ENCODE measurements at regions not wholly inside any gene's neighbourhood (a gene's known extent, or its start where the extent isn't known, plus 50 kb on each side); places are given as distances from the start of the nearest gene placed in this dataset.

DNA sequence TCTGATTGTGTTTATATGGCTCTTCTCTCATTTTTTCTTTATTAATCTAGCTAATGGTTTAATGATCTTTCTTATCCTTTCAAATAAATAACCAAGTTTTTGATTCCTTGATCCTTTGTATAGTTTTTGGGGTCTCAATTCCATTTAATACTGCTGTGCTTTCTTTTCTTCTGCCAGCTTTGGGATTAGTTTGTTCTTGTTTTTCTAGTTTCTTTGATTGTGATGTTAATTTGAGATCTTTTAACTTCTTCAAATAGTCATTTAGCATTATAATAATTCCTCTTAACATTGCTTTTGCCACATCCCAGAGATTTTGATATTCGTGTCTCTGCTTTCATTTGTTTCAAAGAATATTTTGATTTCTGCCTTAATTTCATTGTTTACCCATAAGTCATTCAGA is 1126.6 kb downstream of the NAALADL2 start:
- intact Hi-C loops (cut with DNase I; ENCODE audit: low total_unique reads), result no loop called here
- Histone ChIP-seq H3K36me3 (no peaks in the 10 kb centered on the region), H3K27me3 (no peaks in the 10 kb centered on the region), H3K27ac (no peak overlapping the region), H3K4me1 (peaks cover 0 to 2% (median 0%) of the 10 kb centered on the region in 4 donors), H3K9me3 (peaks cover 0 to 7% (median 7%) of the 10 kb centered on the region in 3 donors), H3K4me3 (no peak overlapping the region)
- TF ChIP-seq, protein P1, sequence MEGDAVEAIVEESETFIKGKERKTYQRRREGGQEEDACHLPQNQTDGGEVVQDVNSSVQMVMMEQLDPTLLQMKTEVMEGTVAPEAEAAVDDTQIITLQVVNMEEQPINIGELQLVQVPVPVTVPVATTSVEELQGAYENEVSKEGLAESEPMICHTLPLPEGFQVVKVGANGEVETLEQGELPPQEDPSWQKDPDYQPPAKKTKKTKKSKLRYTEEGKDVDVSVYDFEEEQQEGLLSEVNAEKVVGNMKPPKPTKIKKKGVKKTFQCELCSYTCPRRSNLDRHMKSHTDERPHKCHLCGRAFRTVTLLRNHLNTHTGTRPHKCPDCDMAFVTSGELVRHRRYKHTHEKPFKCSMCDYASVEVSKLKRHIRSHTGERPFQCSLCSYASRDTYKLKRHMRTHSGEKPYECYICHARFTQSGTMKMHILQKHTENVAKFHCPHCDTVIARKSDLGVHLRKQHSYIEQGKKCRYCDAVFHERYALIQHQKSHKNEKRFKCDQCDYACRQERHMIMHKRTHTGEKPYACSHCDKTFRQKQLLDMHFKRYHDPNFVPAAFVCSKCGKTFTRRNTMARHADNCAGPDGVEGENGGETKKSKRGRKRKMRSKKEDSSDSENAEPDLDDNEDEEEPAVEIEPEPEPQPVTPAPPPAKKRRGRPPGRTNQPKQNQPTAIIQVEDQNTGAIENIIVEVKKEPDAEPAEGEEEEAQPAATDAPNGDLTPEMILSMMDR (IDR thresholded peaks at IDR 0.05), result no peak
- no peak for DNase-seq

DNA sequence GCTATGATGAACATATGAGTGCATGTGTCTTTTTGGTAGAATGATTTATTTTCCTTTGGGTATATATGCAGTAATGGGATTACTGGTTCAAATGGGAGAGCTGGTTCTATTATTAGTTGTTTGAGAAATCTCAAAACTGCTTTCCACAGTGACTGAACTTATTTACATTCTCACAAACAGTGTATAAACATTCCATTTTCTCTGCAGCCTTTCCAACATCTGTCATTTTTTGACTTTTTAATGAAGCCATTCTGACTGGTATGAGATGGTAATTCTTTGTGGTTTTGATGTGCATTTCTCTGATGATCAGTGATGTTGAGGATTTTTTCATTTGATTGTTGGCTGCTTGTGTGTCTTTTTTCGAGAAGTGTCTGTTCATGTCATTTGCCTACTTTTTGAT is 1124.2 kb downstream of the NAALADL2 start:
- no peaks in the 10 kb centered on the region for H3K27me3 ChIP-seq
- DNase-seq, result no peak
- H3K36me3 ChIP-seq, result no peaks in the 10 kb centered on the region
- H3K9me3 ChIP-seq, result peaks cover 0 to 7% (median 7%) of the 10 kb centered on the region in 3 donors
- TF ChIP-seq, protein P1 (IDR thresholded peaks at IDR 0.05), result no peak
- peaks cover 0 to 7% (median 0%) of the 10 kb centered on the region in 4 donors for H3K4me1 ChIP-seq
- intact Hi-C loops (cut with DNase I; ENCODE audit: low total_unique reads), result no loop called here
- no peak overlapping the region for H3K4me3 ChIP-seq
- H3K27ac ChIP-seq, result no peak overlapping the region

DNA sequence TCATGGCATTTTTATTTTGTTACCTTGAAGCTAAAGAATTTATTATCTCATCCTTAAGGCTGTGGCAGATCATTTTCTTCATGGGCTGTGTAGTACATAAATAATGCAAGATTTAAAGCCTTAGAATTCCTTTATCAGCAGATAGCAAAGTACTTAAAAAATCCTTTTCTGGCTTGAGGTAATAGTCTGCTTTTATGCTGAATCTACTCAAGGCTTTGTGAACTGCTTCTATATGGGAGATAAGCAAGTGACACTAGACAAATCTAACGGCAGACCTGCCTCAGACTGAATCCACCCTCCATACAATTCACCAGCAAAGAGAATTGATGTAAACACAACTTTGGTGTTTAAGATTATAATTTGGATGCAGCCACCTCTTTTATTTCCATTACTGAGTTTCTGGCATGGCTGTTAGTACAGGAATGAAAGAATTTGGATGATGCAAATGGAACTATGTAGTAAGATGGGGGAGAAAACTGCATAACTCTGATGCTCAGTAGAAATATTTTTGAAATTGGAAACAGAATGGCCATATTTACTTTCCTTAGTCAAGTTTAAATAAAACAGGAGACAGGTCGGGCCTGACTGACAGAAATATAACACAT is 1121.5 kb downstream of the NAALADL2 start:
- Histone ChIP-seq H3K36me3 (no peaks in the 10 kb centered on the region), H3K27me3 (no peaks in the 10 kb centered on the region), H3K27ac (peak overlapping the region in 1 of 2 donors; percentile 33), H3K4me3 (no peak overlapping the region), H3K4me1 (peaks cover 0 to 7% (median 0%) of the 10 kb centered on the region in 4 donors), H3K9me3 (no peaks in the 10 kb centered on the region)
- intact Hi-C loops (cut with DNase I; ENCODE audit: low total_unique reads), result no loop called here
- no peak for DNase-seq
- TF ChIP-seq, protein P1 (IDR thresholded peaks at IDR 0.05), result no peak

DNA sequence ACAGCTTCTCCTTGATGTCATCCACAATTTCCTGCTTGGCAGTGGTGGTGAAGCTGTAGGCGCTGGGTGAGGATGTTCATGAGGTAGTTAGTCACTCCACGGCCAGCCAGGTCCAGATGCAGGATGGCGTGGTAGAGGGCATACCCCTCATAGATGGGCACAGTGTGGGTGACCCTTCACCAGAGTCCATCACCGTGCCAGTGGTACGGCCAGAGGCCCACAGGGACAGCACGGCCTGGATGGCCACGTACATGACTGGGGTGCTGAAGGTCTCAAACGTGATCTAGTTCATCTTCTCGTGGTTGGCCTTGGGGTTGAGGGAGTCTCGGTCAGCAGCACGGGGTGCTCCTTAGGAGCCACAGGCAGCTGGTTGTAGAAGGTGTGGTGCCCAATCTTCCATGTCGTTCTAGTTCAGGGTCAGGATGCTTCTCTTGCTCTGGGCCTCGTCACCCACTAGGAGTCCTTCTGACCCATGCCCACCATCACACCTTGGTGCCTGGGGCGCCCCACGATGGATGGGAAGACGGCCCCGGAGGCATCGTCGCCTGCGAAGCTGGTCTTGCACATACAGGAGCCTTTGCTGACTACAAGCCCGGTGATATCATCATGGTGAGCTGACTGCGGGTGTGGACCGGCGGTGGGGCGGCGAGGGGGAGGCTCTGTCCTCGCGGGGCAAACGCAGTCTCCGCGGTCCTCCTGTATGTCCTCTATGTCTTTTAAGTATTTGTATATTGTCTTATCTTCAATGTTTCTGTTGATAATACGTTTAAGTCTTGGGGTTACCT is 1119.0 kb downstream of the NAALADL2 start:
- TF ChIP-seq, protein P1 (IDR thresholded peaks at IDR 0.05), result no peak
- Histone ChIP-seq H3K9me3 (no peaks in the 10 kb centered on the region), H3K36me3 (no peaks in the 10 kb centered on the region), H3K27ac (no peak overlapping the region), H3K4me1 (peaks cover 0 to 7% (median 0%) of the 10 kb centered on the region in 4 donors), H3K4me3 (no peak overlapping the region), H3K27me3 (no peaks in the 10 kb centered on the region)
- intact Hi-C loops (cut with DNase I; ENCODE audit: low total_unique reads), result no loop called here
- no peak for DNase-seq

DNA sequence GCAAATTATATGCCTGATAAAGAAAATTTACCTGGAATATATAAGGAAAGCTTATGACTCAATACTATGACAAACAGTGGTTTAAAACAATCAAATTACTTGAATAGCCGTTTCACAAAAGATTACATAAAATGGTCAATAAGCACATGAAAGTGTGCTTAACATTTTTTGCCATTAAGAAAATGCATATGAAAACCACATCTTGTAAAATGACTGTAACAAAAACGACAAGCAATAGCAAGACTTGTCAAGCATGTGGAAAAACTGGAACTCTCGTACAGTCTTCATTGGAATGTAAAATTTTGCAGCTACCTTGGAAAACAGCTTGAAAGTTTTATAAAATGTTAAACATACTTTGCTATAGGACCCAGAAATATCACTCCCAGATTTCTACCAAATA is 1110.3 kb downstream of the NAALADL2 start:
- intact Hi-C loops (cut with DNase I; ENCODE audit: low total_unique reads), result no loop called here

More for the DNA sequence above, 1110.3 kb downstream of the NAALADL2 start:
- Histone ChIP-seq H3K27ac (no peak overlapping the region), H3K4me1 (no peaks in the 10 kb centered on the region), H3K4me3 (no peak overlapping the region), H3K27me3 (no peaks in the 10 kb centered on the region), H3K36me3 (no peaks in the 10 kb centered on the region), H3K9me3 (peaks cover 3 to 15% (median 9%) of the 10 kb centered on the region in 3 donors)
- TF ChIP-seq, protein P1 (IDR thresholded peaks at IDR 0.05), result no peak
- DNase-seq, result no peak
